ENCODE measurements at regions not wholly inside any gene's neighbourhood (a gene's known extent, or its start where the extent isn't known, plus 50 kb on each side); places are given as distances from the start of the nearest gene placed in this dataset.
"Not testable (repeated sequence)": the region's sequence is repeated elsewhere in the genome, so short reads cannot be mapped to it uniquely, and the experiment has no call there.

GRCh38 chr13:82506805-82507414, 1375.4 kb downstream of the SLITRK1 start:
- FAIRE-seq (no peak), DNase-seq (ENCODE audit: low spot score in 2 of 2) (no peak)

GRCh38 chr13:82501834-82502233, 1380.4 kb downstream of the SLITRK1 start:
- FAIRE-seq (no peak), DNase-seq (ENCODE audit: low spot score in 2 of 2) (no peak)

- DNase-seq (ENCODE audit: low spot score in 2 of 2) (no peak), FAIRE-seq (no peak)
Measured at GRCh38 chr13:82480415-82480814, 1401.9 kb downstream of the SLITRK1 start.

GRCh38 chr13:82477436-82477835, 1404.8 kb downstream of the SLITRK1 start:
- DNase-seq (ENCODE audit: low spot score in 2 of 2) (no peak), FAIRE-seq (no peak)

- FAIRE-seq: no peak
Measured at GRCh38 chr13:82467626-82468025, 1414.6 kb downstream of the SLITRK1 start.

GRCh38 chr13:82459575-82459974, 1422.7 kb downstream of the SLITRK1 start:
- DNase-seq (ENCODE audit: low spot score in 2 of 2); FAIRE-seq: not testable (repeated sequence)

More at GRCh38 chr13:82467626-82468025, 1414.6 kb downstream of the SLITRK1 start:
- no peak for DNase-seq (ENCODE audit: low spot score in 2 of 2)

GRCh38 chr13:82458169-82458568, 1424.1 kb downstream of the SLITRK1 start:
- FAIRE-seq (no peak), DNase-seq (ENCODE audit: low spot score in 2 of 2) (no peak)

- FAIRE-seq; DNase-seq (ENCODE audit: low spot score in 2 of 2): not testable (repeated sequence)
Measured at GRCh38 chr13:82457548-82457947, 1424.7 kb downstream of the SLITRK1 start.

GRCh38 chr13:82447416-82448077, 1434.7 kb downstream of the SLITRK1 start:
- FAIRE-seq (no peak), DNase-seq (ENCODE audit: low spot score in 2 of 2) (no peak)

- DNase-seq (ENCODE audit: low spot score in 2 of 2) (no peak), FAIRE-seq (no peak)
Measured at GRCh38 chr13:82439159-82439904, 1442.9 kb downstream of the SLITRK1 start.

GRCh38 chr13:82438320-82438719, 1444.0 kb downstream of the SLITRK1 start:
- no peak for FAIRE-seq

GRCh38 chr13:82436099-82436585, 1446.1 kb downstream of the SLITRK1 start:
- DNase-seq (ENCODE audit: low spot score in 2 of 2): no peak
- no peak for FAIRE-seq

More at GRCh38 chr13:82438320-82438719, 1444.0 kb downstream of the SLITRK1 start:
- no peak for DNase-seq (ENCODE audit: low spot score in 2 of 2)

GRCh38 chr13:82432949-82433348, 1449.3 kb downstream of the SLITRK1 start:
- no peak for DNase-seq (ENCODE audit: low spot score in 2 of 2)
- peak; percentile 30 for FAIRE-seq

- FAIRE-seq: no peak
Measured at GRCh38 chr13:82412749-82413148, 1469.5 kb downstream of the SLITRK1 start.

GRCh38 chr13:82407321-82407720, 1475.0 kb downstream of the SLITRK1 start:
- FAIRE-seq (no peak), DNase-seq (ENCODE audit: low spot score in 2 of 2) (no peak)

More at GRCh38 chr13:82412749-82413148, 1469.5 kb downstream of the SLITRK1 start:
- no peak for DNase-seq (ENCODE audit: low spot score in 2 of 2)

GRCh38 chr13:82374719-82375118, 1507.6 kb downstream of the SLITRK1 start:
- DNase-seq (ENCODE audit: low spot score in 2 of 2) (no peak), FAIRE-seq (no peak)

GRCh38 chr13:82370316-82370715, 1512.0 kb downstream of the SLITRK1 start:
- FAIRE-seq (no peak), DNase-seq (ENCODE audit: low spot score in 2 of 2) (no peak)

- DNase-seq (ENCODE audit: low spot score in 2 of 2) (no peak), FAIRE-seq (no peak)
Measured at GRCh38 chr13:82364525-82364924, 1517.7 kb downstream of the SLITRK1 start.

GRCh38 chr13:82358284-82358683, 1524.0 kb downstream of the SLITRK1 start:
- DNase-seq (ENCODE audit: low spot score in 2 of 2): no peak
- no peak for FAIRE-seq

- FAIRE-seq: peak; percentile 85
- DNase-seq (ENCODE audit: low spot score in 2 of 2): peak in 1 of 2 donors; percentile 1
Measured at GRCh38 chr13:82356667-82357410, 1525.4 kb downstream of the SLITRK1 start.

Data from frontal cortex (tissue), 3 donors.